H1 (cell line): ENCODE measurements at regions not wholly inside any gene's neighbourhood (a gene's known extent, or its start where the extent isn't known, plus 50 kb on each side); places are given as distances from the start of the nearest gene placed in this dataset.

Experiments
- CEBPB ChIP-seq: IDR thresholded peaks from 2 replicates; pipeline ENCODE4 v1.6.1; 2012; ENCODE audit warnings: low read depth, low read length
- E2F6 ChIP-seq: IDR thresholded peaks from 2 replicates; pipeline ENCODE4 v1.6.1; 2012; ENCODE audit warnings: inconsistent platforms
- EGR1 ChIP-seq: IDR thresholded peaks from 2 replicates; pipeline ENCODE4 v1.6.1; 2011; ENCODE audit warnings: low read depth, low read length, borderline replicate concordance
- HDAC6 ChIP-seq: IDR thresholded peaks from one replicate; pipeline ENCODE4 v1.7.1; 2012; ENCODE audit warnings: low read depth, mild to moderate bottlenecking, inconsistent platforms, low read length, moderate library complexity
- SAP30 ChIP-seq: fragments of 300-600 bp; sonication (generic); IDR thresholded peaks from 2 replicates; pipeline ENCODE4 v1.7.1; 2012; ENCODE audit warnings: low read length, moderate library complexity, mild to moderate bottlenecking, inconsistent platforms; ENCODE audit not compliant: insufficient read depth, insufficient replicate concordance
- TAF7 ChIP-seq: optimal IDR thresholded peaks from 2 replicates; pipeline ENCODE3; 2011; ENCODE audit warnings: low read depth, mild to moderate bottlenecking, inconsistent platforms, low read length, moderate library complexity, borderline replicate concordance
- TCF12 ChIP-seq: IDR thresholded peaks from 2 replicates; pipeline ENCODE4 v1.6.1; 2011; ENCODE audit warnings: low read depth, mild to moderate bottlenecking, low read length

- TF ChIP-seq TAF7, result no peak
- TF ChIP-seq E2F6, result no peak
- TF ChIP-seq CEBPB, result no peak
- TF ChIP-seq TCF12, result no peak
- TF ChIP-seq HDAC6, result no peak
- no peak for TF ChIP-seq SAP30
- no peak for TF ChIP-seq EGR1
These were observed 222.8 kb upstream of the TOPAZ1 start (continued) for GRCh38 chr3:44018926-44019325.
